Embryonic facial prominence (tissue), 1 donor: ENCODE measurements at regions not wholly inside any gene's neighbourhood (a gene's known extent, or its start where the extent isn't known, plus 50 kb on each side); places are given as distances from the start of the nearest gene placed in this dataset.

Source experiments
- DNase-seq: peaks from one replicate; pipeline ENCODE4 v3.0.0-alpha.2; 2016; ENCODE audit errors: extremely low spot score

GRCh38 chr10:58932577-58933314, 243.7 kb upstream of the PHYHIPL start:
- DNase-seq: no peak

GRCh38 chr10:58936364-58936763, 240.1 kb upstream of the PHYHIPL start:
- DNase-seq: no peak

- no peak for DNase-seq
These were observed 239.0 kb upstream of the PHYHIPL start for GRCh38 chr10:58937423-58937822.

GRCh38 chr10:58942724-58943123, 233.7 kb upstream of the PHYHIPL start:
- no peak for DNase-seq

- no peak for DNase-seq
These were observed 233.1 kb upstream of the PHYHIPL start for GRCh38 chr10:58943256-58943890.

- no peak for DNase-seq
These were observed 232.5 kb upstream of the PHYHIPL start for GRCh38 chr10:58943960-58944359.

GRCh38 chr10:58948303-58948702, 228.1 kb upstream of the PHYHIPL start:
- DNase-seq: no peak

- DNase-seq: no peak
These were observed 225.8 kb upstream of the PHYHIPL start for GRCh38 chr10:58950618-58951017.

- DNase-seq: no peak
These were observed 225.4 kb upstream of the PHYHIPL start for GRCh38 chr10:58951087-58951486.

GRCh38 chr10:58951746-58952145, 224.7 kb upstream of the PHYHIPL start:
- peak; percentile 59 for DNase-seq

- DNase-seq: peak; percentile 15
These were observed 224.3 kb upstream of the PHYHIPL start for GRCh38 chr10:58952162-58952601.

GRCh38 chr10:58952747-58953466, 223.5 kb upstream of the PHYHIPL start:
- peak; percentile 33 for DNase-seq

GRCh38 chr10:58954178-58954577, 222.3 kb upstream of the PHYHIPL start:
- DNase-seq: no peak

GRCh38 chr10:58955615-58956014, 220.8 kb upstream of the PHYHIPL start:
- DNase-seq: no peak

GRCh38 chr10:58956926-58957325, 219.5 kb upstream of the PHYHIPL start:
- no peak for DNase-seq

- no peak for DNase-seq
These were observed 218.9 kb upstream of the PHYHIPL start for GRCh38 chr10:58957517-58957916.

- DNase-seq: no peak
These were observed 213.3 kb upstream of the PHYHIPL start for GRCh38 chr10:58963101-58963534.

GRCh38 chr10:58963723-58964124, 212.7 kb upstream of the PHYHIPL start:
- DNase-seq: no peak

GRCh38 chr10:58965855-58966254, 210.6 kb upstream of the PHYHIPL start:
- DNase-seq: no peak

- DNase-seq: no peak
These were observed 208.7 kb upstream of the PHYHIPL start for GRCh38 chr10:58967551-58968388.

GRCh38 chr10:58968389-58968755, 208.1 kb upstream of the PHYHIPL start:
- DNase-seq: no peak

- DNase-seq: no peak
These were observed 206.9 kb upstream of the PHYHIPL start for GRCh38 chr10:58969576-58969975.
